T-helper 1 cell treated with Interleukin-12 subunit alpha and Interleukin-12 subunit beta and Interleukin-4 antibody, amounts not matched to agents 30 μg/mL and 1 μg/mL, for 36 hours (primary cell): ENCODE measurements at regions not wholly inside any gene's neighbourhood (a gene's known extent, or its start where the extent isn't known, plus 50 kb on each side); places are given as distances from the start of the nearest gene placed in this dataset.
"Not testable (repeated sequence)": the region's sequence is repeated elsewhere in the genome, so short reads cannot be mapped to it uniquely, and the experiment has no call there.

Experiments used
- H3K27ac Mint-ChIP-seq: one replicate; pipeline ENCODE4 v1.8.0; 2021; ENCODE audit warnings: mild to moderate bottlenecking, mixed read lengths
- H3K27me3 Mint-ChIP-seq: one replicate; pipeline ENCODE4 v1.8.0; 2021; ENCODE audit warnings: low read depth, mixed read lengths
- H3K36me3 Mint-ChIP-seq: one replicate; pipeline ENCODE4 v1.8.0; 2021; ENCODE audit warnings: low read depth, mixed read lengths
- H3K4me1 Mint-ChIP-seq: one replicate; pipeline ENCODE4 v1.8.0; 2021; ENCODE audit warnings: low read depth, mixed read lengths
- H3K4me3 Mint-ChIP-seq: one replicate; pipeline ENCODE4 v1.8.0; 2021; ENCODE audit warnings: mild to moderate bottlenecking, moderate library complexity, mixed read lengths
- H3K9me3 Mint-ChIP-seq: one replicate; pipeline ENCODE4 v1.8.0; 2021; ENCODE audit warnings: mixed read lengths

- Mint-ChIP-seq H3K27me3 (no peaks in the 10 kb centered on the region), H3K27ac (no peak overlapping the region), H3K4me1 (no peaks in the 10 kb centered on the region), H3K9me3 (peaks cover 14% of the 10 kb centered on the region), H3K36me3 (no peaks in the 10 kb centered on the region), H3K4me3 (no peak overlapping the region)
Observed at GRCh38 chr7:91582799-91583477, 297.6 kb downstream of the MTERF1 start.

GRCh38 chr7:91596287-91596686 lies 284.2 kb downstream of the MTERF1 start:
- Mint-ChIP-seq H3K4me3 (no peak overlapping the region), H3K4me1 (peaks cover 3% of the 10 kb centered on the region), H3K36me3 (no peaks in the 10 kb centered on the region), H3K27ac (no peak overlapping the region), H3K9me3 (peaks cover 11% of the 10 kb centered on the region), H3K27me3 (no peaks in the 10 kb centered on the region)

- Mint-ChIP-seq H3K36me3 (no peaks in the 10 kb centered on the region), H3K4me1 (peaks cover 3% of the 10 kb centered on the region), H3K9me3 (no peaks in the 10 kb centered on the region), H3K27me3 (no peaks in the 10 kb centered on the region), H3K4me3 (no peak overlapping the region), H3K27ac (no peak overlapping the region)
Observed at GRCh38 chr7:91598791-91599190, 281.7 kb downstream of the MTERF1 start.

GRCh38 chr7:91600112-91600511 lies 280.4 kb downstream of the MTERF1 start:
- H3K9me3 Mint-ChIP-seq = no peaks in the 10 kb centered on the region
- peaks cover 3% of the 10 kb centered on the region for H3K4me1 Mint-ChIP-seq
- H3K4me3 Mint-ChIP-seq = no peak overlapping the region
- no peaks in the 10 kb centered on the region for H3K36me3 Mint-ChIP-seq
- no peaks in the 10 kb centered on the region for H3K27me3 Mint-ChIP-seq
- H3K27ac Mint-ChIP-seq = no peak overlapping the region

- Mint-ChIP-seq H3K27ac (no peak overlapping the region), H3K4me3 (no peak overlapping the region), H3K27me3 (no peaks in the 10 kb centered on the region), H3K36me3 (no peaks in the 10 kb centered on the region), H3K4me1 (no peaks in the 10 kb centered on the region), H3K9me3 (no peaks in the 10 kb centered on the region)
Observed at GRCh38 chr7:91603707-91604106, 276.8 kb downstream of the MTERF1 start.

- H3K9me3 Mint-ChIP-seq = no peaks in the 10 kb centered on the region
- no peaks in the 10 kb centered on the region for H3K36me3 Mint-ChIP-seq
- H3K4me3 Mint-ChIP-seq = no peak overlapping the region
- no peaks in the 10 kb centered on the region for H3K4me1 Mint-ChIP-seq
- peaks cover 4% of the 10 kb centered on the region for H3K27me3 Mint-ChIP-seq
- no peak overlapping the region for H3K27ac Mint-ChIP-seq
Observed at GRCh38 chr7:91608606-91609005, 271.9 kb downstream of the MTERF1 start.

- Mint-ChIP-seq H3K36me3 (no peaks in the 10 kb centered on the region), H3K27me3 (peaks cover 4% of the 10 kb centered on the region), H3K27ac (no peak overlapping the region), H3K4me3 (no peak overlapping the region), H3K9me3 (no peaks in the 10 kb centered on the region), H3K4me1 (no peaks in the 10 kb centered on the region)
Observed at GRCh38 chr7:91609525-91609924, 271.0 kb downstream of the MTERF1 start.

GRCh38 chr7:91614431-91614830 lies 266.1 kb downstream of the MTERF1 start:
- Mint-ChIP-seq H3K27ac (no peak overlapping the region), H3K36me3 (no peaks in the 10 kb centered on the region), H3K27me3 (peaks cover 4% of the 10 kb centered on the region), H3K4me3 (no peak overlapping the region), H3K9me3 (no peaks in the 10 kb centered on the region), H3K4me1 (no peaks in the 10 kb centered on the region)

GRCh38 chr7:91618776-91619765 lies 261.4 kb downstream of the MTERF1 start:
- H3K4me1 Mint-ChIP-seq = no peaks in the 10 kb centered on the region
- H3K27ac Mint-ChIP-seq = no peak overlapping the region
- no peaks in the 10 kb centered on the region for H3K9me3 Mint-ChIP-seq
- no peaks in the 10 kb centered on the region for H3K27me3 Mint-ChIP-seq
- no peaks in the 10 kb centered on the region for H3K36me3 Mint-ChIP-seq
- no peak overlapping the region for H3K4me3 Mint-ChIP-seq

GRCh38 chr7:91620827-91621226 lies 259.7 kb downstream of the MTERF1 start:
- Mint-ChIP-seq H3K27me3 (no peaks in the 10 kb centered on the region), H3K4me1 (no peaks in the 10 kb centered on the region), H3K4me3 (no peak overlapping the region), H3K36me3 (no peaks in the 10 kb centered on the region), H3K27ac (no peak overlapping the region), H3K9me3 (no peaks in the 10 kb centered on the region)

- H3K36me3 Mint-ChIP-seq, H3K4me3 Mint-ChIP-seq, H3K9me3 Mint-ChIP-seq, H3K27ac Mint-ChIP-seq, H3K27me3 Mint-ChIP-seq, H3K4me1 Mint-ChIP-seq: not testable (repeated sequence)
Observed at GRCh38 chr7:91627324-91627723, 253.2 kb downstream of the MTERF1 start.

- H3K36me3 Mint-ChIP-seq = no peaks in the 10 kb centered on the region
- no peaks in the 10 kb centered on the region for H3K4me1 Mint-ChIP-seq
- H3K9me3 Mint-ChIP-seq = no peaks in the 10 kb centered on the region
- H3K27ac Mint-ChIP-seq = no peak overlapping the region
- H3K27me3 Mint-ChIP-seq = no peaks in the 10 kb centered on the region
- no peak overlapping the region for H3K4me3 Mint-ChIP-seq
Observed at GRCh38 chr7:91628742-91629141, 251.8 kb downstream of the MTERF1 start.

- H3K9me3 Mint-ChIP-seq = no peaks in the 10 kb centered on the region
- no peak overlapping the region for H3K27ac Mint-ChIP-seq
- no peaks in the 10 kb centered on the region for H3K36me3 Mint-ChIP-seq
- H3K4me1 Mint-ChIP-seq = no peaks in the 10 kb centered on the region
- no peaks in the 10 kb centered on the region for H3K27me3 Mint-ChIP-seq
- no peak overlapping the region for H3K4me3 Mint-ChIP-seq
Observed at GRCh38 chr7:91630581-91631380, 249.7 kb downstream of the MTERF1 start.

GRCh38 chr7:91632234-91632940 lies 248.1 kb downstream of the MTERF1 start:
- no peak overlapping the region for H3K27ac Mint-ChIP-seq
- H3K4me1 Mint-ChIP-seq = no peaks in the 10 kb centered on the region
- no peaks in the 10 kb centered on the region for H3K36me3 Mint-ChIP-seq
- no peaks in the 10 kb centered on the region for H3K27me3 Mint-ChIP-seq
- H3K9me3 Mint-ChIP-seq = no peaks in the 10 kb centered on the region
- H3K4me3 Mint-ChIP-seq = no peak overlapping the region
